Thyroid gland (tissue), 4 donors: ENCODE measurements at regions not wholly inside any gene's neighbourhood (a gene's known extent, or its start where the extent isn't known, plus 50 kb on each side); places are given as distances from the start of the nearest gene placed in this dataset.

Source experiments
- DNase-seq, 2 donors: peaks; one replicate each; pipeline ENCODE4 v3.0.0-alpha.2; 2019
- H3K27ac ChIP-seq, 3 donors: fragments of 200-600 bp; sonication (generic); 1 replicate in 2 of 3; 2 replicates in 1 of 3; pipeline ENCODE4 v1.5.1; 2016 to 2019; ENCODE audit warnings: mild to moderate bottlenecking in 1 of 3, moderate library complexity in 1 of 3
- H3K27me3 ChIP-seq: fragments of 200-600 bp; sonication (generic); one replicate; pipeline ENCODE4 v1.5.1; 2019
- H3K36me3 ChIP-seq, 2 donors: fragments of 200-600 bp; sonication (generic); one replicate each; pipeline ENCODE4 v1.5.1; 2016 to 2019
- H3K4me1 ChIP-seq, 2 donors: fragments of 200-600 bp; sonication (generic); one replicate each; pipeline ENCODE4 v1.5.1; 2017 to 2019
- H3K4me3 ChIP-seq, 3 donors: fragments of 200-600 bp; sonication (generic); replicated peaks in 1 of 3; 1 replicate in 2 of 3; 2 replicates in 1 of 3; pipeline ENCODE4 v1.5.1; 2016; ENCODE audit warnings: mild to moderate bottlenecking in 1 of 3
- H3K9me3 ChIP-seq: fragments of 200-600 bp; sonication (generic); one replicate; pipeline ENCODE4 v1.5.1; 2017
- POLR2A ChIP-seq, 2 donors: fragments of 450-650 bp; IDR thresholded peaks; one replicate each; pipeline ENCODE4 v1.6.1; 2017; ENCODE audit warnings: antibody characterized with exemption in 2 of 2, mild to moderate bottlenecking in 2 of 2, moderate library complexity in 1 of 2
- WGBS, 2 donors: methylation state at CpG; one replicate each; pipeline ENCODE4 v1.1.5; 2017; 5-methylcytosine and 5-hydroxymethylcytosine counted together
- intact Hi-C: fragments of 100-400 bp; cut with DNase I; formaldehyde crosslinking; loops from one replicate; pipeline ENCODE4 v1.15.1; 2023
- TF ChIP-seq, protein P1 (sequence below), 6 experiments: fragments of 200-600 bp in 3 of 6; fragments of 450-650 bp in 3 of 6; sonication (generic) in 3 of 6; IDR thresholded peaks; one replicate each; pipeline ENCODE4 v1.5.1; 2016 to 2019; ENCODE audit warnings: antibody characterized with exemption in 6 of 6, mild to moderate bottlenecking in 2 of 6, inconsistent platforms in 1 of 6, moderate library complexity in 1 of 6

GRCh38 chr10:61128196-61128595, 184.2 kb upstream of the RHOBTB1 start:
- no peak for TF ChIP-seq POLR2A (IDR thresholded peaks at IDR 0.05)
- TF ChIP-seq, protein P1, sequence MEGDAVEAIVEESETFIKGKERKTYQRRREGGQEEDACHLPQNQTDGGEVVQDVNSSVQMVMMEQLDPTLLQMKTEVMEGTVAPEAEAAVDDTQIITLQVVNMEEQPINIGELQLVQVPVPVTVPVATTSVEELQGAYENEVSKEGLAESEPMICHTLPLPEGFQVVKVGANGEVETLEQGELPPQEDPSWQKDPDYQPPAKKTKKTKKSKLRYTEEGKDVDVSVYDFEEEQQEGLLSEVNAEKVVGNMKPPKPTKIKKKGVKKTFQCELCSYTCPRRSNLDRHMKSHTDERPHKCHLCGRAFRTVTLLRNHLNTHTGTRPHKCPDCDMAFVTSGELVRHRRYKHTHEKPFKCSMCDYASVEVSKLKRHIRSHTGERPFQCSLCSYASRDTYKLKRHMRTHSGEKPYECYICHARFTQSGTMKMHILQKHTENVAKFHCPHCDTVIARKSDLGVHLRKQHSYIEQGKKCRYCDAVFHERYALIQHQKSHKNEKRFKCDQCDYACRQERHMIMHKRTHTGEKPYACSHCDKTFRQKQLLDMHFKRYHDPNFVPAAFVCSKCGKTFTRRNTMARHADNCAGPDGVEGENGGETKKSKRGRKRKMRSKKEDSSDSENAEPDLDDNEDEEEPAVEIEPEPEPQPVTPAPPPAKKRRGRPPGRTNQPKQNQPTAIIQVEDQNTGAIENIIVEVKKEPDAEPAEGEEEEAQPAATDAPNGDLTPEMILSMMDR (IDR thresholded peaks at IDR 0.05) = no peak
- no peaks in the 10 kb centered on the region for H3K27me3 ChIP-seq
- no peaks in the 10 kb centered on the region for H3K9me3 ChIP-seq
- intact Hi-C loops = no loop called here
- H3K4me3 ChIP-seq = no peak overlapping the region
- H3K36me3 ChIP-seq = no peaks in the 10 kb centered on the region
- no peak overlapping the region for H3K27ac ChIP-seq
- peaks cover 0 to 4% of the 10 kb centered on the region in 2 donors for H3K4me1 ChIP-seq
- DNase-seq = no peak

DNA sequence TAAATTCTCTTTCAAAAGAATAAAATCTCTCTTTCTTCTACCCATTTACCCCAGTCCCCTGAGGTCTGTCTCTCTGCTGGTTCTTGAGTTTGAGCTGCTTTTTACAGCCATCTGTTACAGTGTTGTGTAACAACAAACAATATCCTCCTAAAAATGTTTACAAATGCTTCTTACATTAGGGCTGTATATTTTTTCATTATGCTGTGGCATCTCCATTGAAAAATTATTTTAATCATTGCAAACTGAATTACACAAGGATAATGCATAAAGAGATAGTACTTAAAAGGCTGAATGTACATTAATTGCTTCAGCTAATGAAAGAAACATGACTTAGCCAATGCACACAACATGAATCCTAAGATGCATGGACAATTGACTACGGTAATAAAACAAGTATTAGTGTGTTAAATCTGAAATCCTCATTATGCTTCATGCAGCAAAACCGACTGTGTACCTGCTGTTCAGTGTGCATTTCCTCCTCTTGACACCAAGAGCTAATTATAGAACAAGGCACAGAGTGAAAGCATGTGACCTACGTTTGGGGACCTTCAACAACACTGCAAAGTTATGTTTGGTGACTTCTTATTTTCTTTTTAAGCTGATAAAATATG, 181.7 kb upstream of the RHOBTB1 start:
- TF ChIP-seq, protein P1 (IDR thresholded peaks at IDR 0.05) = no peak
- no peak for TF ChIP-seq POLR2A (IDR thresholded peaks at IDR 0.05)
- no peak for DNase-seq
- intact Hi-C loops = no loop called here
- Histone ChIP-seq H3K4me3 (no peak overlapping the region), H3K4me1 (peaks cover 0 to 4% of the 10 kb centered on the region in 2 donors), H3K27ac (no peak overlapping the region), H3K36me3 (no peaks in the 10 kb centered on the region), H3K9me3 (no peaks in the 10 kb centered on the region), H3K27me3 (no peaks in the 10 kb centered on the region)
- WGBS, 2 donors = 53 to 58% methylated on average over 3 of the region's 3 CpGs

GRCh38 chr10:61124756-61125530, 181.0 kb upstream of the RHOBTB1 start:
- H3K9me3 ChIP-seq = no peaks in the 10 kb centered on the region
- no peak overlapping the region for H3K4me3 ChIP-seq
- H3K4me1 ChIP-seq = peaks cover 0 to 4% of the 10 kb centered on the region in 2 donors
- H3K27ac ChIP-seq = no peak overlapping the region
- WGBS, 2 donors = 73 to 74% methylated on average over 6 of the region's 6 CpGs
- H3K36me3 ChIP-seq = no peaks in the 10 kb centered on the region
- DNase-seq = no peak
- no peaks in the 10 kb centered on the region for H3K27me3 ChIP-seq
- intact Hi-C loops = no loop called here
- TF ChIP-seq, protein P1 (IDR thresholded peaks at IDR 0.05) = no peak
- TF ChIP-seq POLR2A (IDR thresholded peaks at IDR 0.05) = no peak

DNA sequence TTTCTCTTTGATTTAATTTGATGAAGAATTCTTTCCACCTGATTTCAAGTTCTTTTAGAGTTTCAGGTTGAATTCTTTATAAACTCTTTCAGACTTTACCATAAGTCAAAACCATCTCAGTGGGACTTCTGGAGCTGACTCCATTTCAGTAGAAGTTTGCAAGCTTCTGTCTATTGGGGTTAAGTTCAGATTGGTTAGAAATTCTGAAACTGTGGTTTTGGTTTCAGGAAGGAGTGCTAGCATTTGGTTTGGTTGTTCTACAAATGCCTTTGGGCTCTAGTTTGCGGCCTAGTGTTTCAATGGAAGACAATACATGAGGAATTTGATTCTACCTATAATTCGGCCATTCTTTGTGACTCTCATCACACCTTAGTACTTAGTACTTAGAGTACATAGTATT, 176.8 kb upstream of the RHOBTB1 start:
- Histone ChIP-seq H3K27ac (no peak overlapping the region), H3K4me1 (peaks cover 0 to 4% of the 10 kb centered on the region in 2 donors), H3K9me3 (no peaks in the 10 kb centered on the region), H3K4me3 (no peak overlapping the region), H3K27me3 (no peaks in the 10 kb centered on the region), H3K36me3 (no peaks in the 10 kb centered on the region)
- DNase-seq = no peak
- WGBS, 2 donors = 88 to 97% methylated on average over 2 of the region's 2 CpGs
- TF ChIP-seq, protein P1 (IDR thresholded peaks at IDR 0.05) = no peak
- no peak for TF ChIP-seq POLR2A (IDR thresholded peaks at IDR 0.05)
- intact Hi-C loops = no loop called here

GRCh38 chr10:61119573-61119972, 175.6 kb upstream of the RHOBTB1 start:
- Histone ChIP-seq H3K9me3 (no peaks in the 10 kb centered on the region), H3K27me3 (no peaks in the 10 kb centered on the region), H3K4me3 (no peak overlapping the region), H3K27ac (no peak overlapping the region), H3K4me1 (peaks cover 0 to 4% of the 10 kb centered on the region in 2 donors), H3K36me3 (no peaks in the 10 kb centered on the region)
- 64 to 82% methylated on average over 1 of the region's 1 CpG for WGBS, 2 donors
- intact Hi-C loops = no loop called here
- TF ChIP-seq, protein P1 (IDR thresholded peaks at IDR 0.05) = no peak
- no peak for TF ChIP-seq POLR2A (IDR thresholded peaks at IDR 0.05)
- DNase-seq = no peak
